H1 (cell line): ENCODE measurements at regions not wholly inside any gene's neighbourhood (a gene's known extent, or its start where the extent isn't known, plus 50 kb on each side); places are given as distances from the start of the nearest gene placed in this dataset.

Source experiments
- CTCF ChIA-PET: fragments of 300-600 bp; sonication (Branson Sonifier 250); formaldehyde crosslinking; loops from one replicate; lab custom pipeline; 2021; ENCODE audit not compliant: partially characterized antibody; lab: Charles Lee
- POLR2A ChIA-PET: fragments of 300-600 bp; sonication (Branson Sonifier 250); formaldehyde crosslinking; loops from one replicate; lab custom pipeline; 2021; ENCODE audit warnings: inconsistent platforms; ENCODE audit not compliant: partially characterized antibody; lab: Charles Lee
- DNase-seq, 2 experiments: peaks; one replicate each; pipeline versions ENCODE4 v3.0.0 to v3.0.0-alpha.2; 2010 to 2022; ENCODE audit warnings: low spot score in 2 of 2, low read depth in 1 of 2, mixed read lengths in 1 of 2
- FAIRE-seq: peaks from 2 replicates; lab custom pipeline; 2011; peaks lifted over from hg19 to GRCh38; lab: Jason Lieb, UNC
- H2AFZ ChIP-seq: 2 replicates; pipeline ENCODE4 v1.8.1; 2012; ENCODE audit warnings: low read length, inconsistent platforms
- H2AK5ac ChIP-seq: 2 replicates; pipeline ENCODE4 v1.6.1; 2013; ENCODE audit warnings: low read depth, low read length
- H2BK120ac ChIP-seq: replicated peaks from 2 replicates; pipeline ENCODE3; 2013; ENCODE audit warnings: low read depth, low read length, inconsistent platforms
- H2BK12ac ChIP-seq: 2 replicates; pipeline ENCODE4 v1.6.1; 2013; ENCODE audit warnings: low read depth, low read length
- H2BK15ac ChIP-seq: 2 replicates; pipeline ENCODE4 v1.6.1; 2013; ENCODE audit warnings: low read length
- H2BK20ac ChIP-seq: 2 replicates; pipeline ENCODE4 v1.6.1; 2013; ENCODE audit warnings: low read length
- H2BK5ac ChIP-seq: 2 replicates; pipeline ENCODE4 v1.6.1; 2013; ENCODE audit warnings: low read depth, low read length
- H3K14ac ChIP-seq: 2 replicates; pipeline ENCODE4 v1.6.1; 2013; ENCODE audit warnings: inconsistent platforms; ENCODE audit not compliant: insufficient read length
- H3K18ac ChIP-seq: 2 replicates; pipeline ENCODE4 v1.6.1; 2013; ENCODE audit warnings: low read length; ENCODE audit errors: extremely low read depth
- H3K23ac ChIP-seq: 2 replicates; pipeline ENCODE4 v1.6.1; 2013; ENCODE audit warnings: inconsistent platforms; ENCODE audit not compliant: insufficient read length
- H3K23me2 ChIP-seq: 2 replicates; pipeline ENCODE4 v1.6.1; 2013; ENCODE audit warnings: low read depth, low read length
- H3K27ac ChIP-seq: 2 replicates; pipeline ENCODE4 v1.6.1; 2011; ENCODE audit warnings: low read depth, low read length, inconsistent platforms
- H3K27me3 ChIP-seq, 4 experiments: replicated peaks in 1 of 4; 1 replicate in 1 of 4; 2 replicates in 3 of 4; pipeline versions ENCODE4 v1.6.1 to v1.8.1; 2011 to 2013; ENCODE audit warnings: low read length in 3 of 4, mild to moderate bottlenecking in 3 of 4, inconsistent platforms in 2 of 4, mixed read lengths in 2 of 4, moderate library complexity in 1 of 4; ENCODE audit not compliant: control insufficient read depth in 3 of 4, insufficient read depth in 3 of 4; ENCODE audit errors: extremely low read depth in 1 of 4
- H3K36me3 ChIP-seq, 4 experiments: 2 replicates each; pipeline versions ENCODE4 v1.6.1 to v1.8.1; 2011 to 2013; ENCODE audit warnings: mild to moderate bottlenecking in 4 of 4, low read length in 3 of 4, moderate library complexity in 2 of 4, control low read depth in 1 of 4, inconsistent platforms in 1 of 4; ENCODE audit not compliant: insufficient read depth in 4 of 4, control insufficient read depth in 2 of 4
- H3K4ac ChIP-seq: replicated peaks from 2 replicates; pipeline ENCODE3; 2013; ENCODE audit warnings: low read length, low read depth, mixed read lengths, inconsistent platforms; ENCODE audit not compliant: insufficient read length
- H3K4me1 ChIP-seq, 4 experiments: replicated peaks in 1 of 4; 1 replicate in 1 of 4; 2 replicates in 3 of 4; pipeline versions ENCODE4 v1.6.1 to v1.8.1; 2011 to 2013; ENCODE audit warnings: low read length in 3 of 4, inconsistent platforms in 2 of 4, mixed read lengths in 1 of 4; ENCODE audit not compliant: insufficient read depth in 4 of 4, control insufficient read depth in 3 of 4
- H3K4me2 ChIP-seq, 2 experiments: 2 replicates each; pipeline versions ENCODE4 v1.6.1 to v1.8.1; 2011 to 2013; ENCODE audit warnings: low read depth in 2 of 2, low read length in 2 of 2, control low read depth in 1 of 2, inconsistent platforms in 1 of 2, mild to moderate bottlenecking in 1 of 2; ENCODE audit not compliant: insufficient read depth in 1 of 2
- H3K4me3 ChIP-seq, 4 experiments: fragments of 200-600, 300-600 bp in 1 of 4; sonication (generic), shearing (Covaris generic), sonication (Bioruptor Twin) in 1 of 4; 2 replicates each; pipeline versions ENCODE4 v1.5.1 to v1.8.1; 2011 to 2016; ENCODE audit warnings: low read length in 4 of 4, low read depth in 3 of 4, control low read depth in 2 of 4, inconsistent platforms in 2 of 4, mild to moderate bottlenecking in 2 of 4, mixed read lengths in 1 of 4, moderate library complexity in 1 of 4; ENCODE audit not compliant: insufficient read depth in 2 of 4; ENCODE audit errors: extremely low read depth in 1 of 4
- H3K56ac ChIP-seq: replicated peaks from 2 replicates; pipeline ENCODE3; 2013; ENCODE audit warnings: low read depth, mild to moderate bottlenecking, mixed read lengths, low read length, inconsistent platforms; ENCODE audit not compliant: insufficient read length
- H3K79me1 ChIP-seq: 2 replicates; pipeline ENCODE4 v1.6.1; 2013; ENCODE audit warnings: low read depth, low read length, control low read depth
- H3K79me2 ChIP-seq, 2 experiments: 2 replicates each; pipeline versions ENCODE4 v1.6.1 to v1.8.1; 2012 to 2013; ENCODE audit warnings: low read length in 2 of 2, mild to moderate bottlenecking in 2 of 2, inconsistent platforms in 1 of 2; ENCODE audit not compliant: insufficient read depth in 2 of 2, control insufficient read depth in 1 of 2
- H3K9ac ChIP-seq, 4 experiments: replicated peaks in 1 of 4; 1 replicate in 1 of 4; 2 replicates in 3 of 4; pipeline versions ENCODE4 v1.6.1 to v1.8.1; 2011 to 2013; ENCODE audit warnings: low read depth in 3 of 4, low read length in 3 of 4, control low read depth in 2 of 4, mild to moderate bottlenecking in 2 of 4, moderate library complexity in 2 of 4, inconsistent platforms in 1 of 4; ENCODE audit errors: extremely low read depth in 1 of 4
- H3K9me3 ChIP-seq, 2 experiments: 2 replicates each; pipeline versions ENCODE4 v1.6.1 to v1.8.1; 2012 to 2013; ENCODE audit warnings: mild to moderate bottlenecking in 2 of 2, moderate library complexity in 2 of 2, control low read depth in 1 of 2, inconsistent platforms in 1 of 2, low read depth in 1 of 2, low read length in 1 of 2, mixed read lengths in 1 of 2; ENCODE audit not compliant: insufficient read depth in 2 of 2
- H4K20me1 ChIP-seq, 2 experiments: replicated peaks in 1 of 2; 2 replicates each; pipeline versions ENCODE3 to v1.8.1; 2011 to 2013; ENCODE audit warnings: inconsistent platforms in 2 of 2, low read length in 2 of 2, mild to moderate bottlenecking in 1 of 2; ENCODE audit not compliant: insufficient read depth in 2 of 2, control insufficient read depth in 1 of 2
- H4K5ac ChIP-seq: 2 replicates; pipeline ENCODE4 v1.6.1; 2013; ENCODE audit warnings: low read length, low read depth, mixed read lengths, inconsistent platforms; ENCODE audit not compliant: insufficient read length
- H4K8ac ChIP-seq: 2 replicates; pipeline ENCODE4 v1.8.0; 2013; ENCODE audit warnings: mild to moderate bottlenecking, moderate library complexity, low read length, inconsistent platforms; ENCODE audit not compliant: insufficient read depth; ENCODE audit errors: extremely low read depth
- H4K91ac ChIP-seq: replicated peaks from 2 replicates; pipeline ENCODE3; 2013; ENCODE audit warnings: low read length, mixed read lengths, inconsistent platforms; ENCODE audit not compliant: insufficient read length
- CBX5 ChIP-seq: fragments of 300-800, 300-1000 bp; sonication (generic); IDR thresholded peaks from 2 replicates; pipeline ENCODE4 v1.7.1; 2016; ENCODE audit warnings: antibody characterized with exemption, low read length, low read depth
- CHD1 ChIP-seq: IDR thresholded peaks from 2 replicates; pipeline ENCODE4 v1.6.1; 2012; ENCODE audit warnings: low read depth, low read length, improper control_type of control experiment
- CREB1 ChIP-seq: IDR thresholded peaks from 2 replicates; pipeline ENCODE4 v1.6.1; 2012; ENCODE audit warnings: inconsistent platforms
- CTBP2 ChIP-seq: IDR thresholded peaks from 2 replicates; pipeline ENCODE4 v1.7.0; 2011; ENCODE audit warnings: borderline replicate concordance, mild to moderate bottlenecking, moderate library complexity, mixed read lengths, low read length; ENCODE audit not compliant: insufficient read depth, insufficient read length
- HDAC2 ChIP-seq, 2 experiments: fragments of 300-600 bp in 1 of 2; sonication (generic) in 1 of 2; IDR thresholded peaks; 2 replicates each; pipeline ENCODE4 v1.6.1; 2011 to 2012; ENCODE audit warnings: low read depth in 2 of 2, low read length in 2 of 2, mild to moderate bottlenecking in 2 of 2, moderate library complexity in 2 of 2, borderline replicate concordance in 1 of 2, inconsistent platforms in 1 of 2
- KDM5A ChIP-seq: fragments of 200-600 bp; IDR thresholded peaks from 2 replicates; pipeline ENCODE4 v1.7.1; 2012; ENCODE audit warnings: mild to moderate bottlenecking, low read length, inconsistent platforms, mixed read lengths
- PHF8 ChIP-seq: fragments of 200-600 bp; sonication (generic); conservative IDR thresholded peaks from 2 replicates; pipeline ENCODE4 v1.7.1; 2012; ENCODE audit warnings: low read depth, mild to moderate bottlenecking, inconsistent platforms, low read length, moderate library complexity
- SAP30 ChIP-seq: fragments of 300-600 bp; sonication (generic); IDR thresholded peaks from 2 replicates; pipeline ENCODE4 v1.7.1; 2012; ENCODE audit warnings: low read length, moderate library complexity, mild to moderate bottlenecking, inconsistent platforms; ENCODE audit not compliant: insufficient read depth, insufficient replicate concordance
- SP1 ChIP-seq: IDR thresholded peaks from 2 replicates; pipeline ENCODE4 v1.6.1; 2011; ENCODE audit warnings: low read depth, low read length
- SP2 ChIP-seq: IDR thresholded peaks from 2 replicates; pipeline ENCODE4 v1.6.1; 2012; ENCODE audit warnings: mild to moderate bottlenecking, low read length, inconsistent platforms
- SRF ChIP-seq: IDR thresholded peaks from 2 replicates; pipeline ENCODE4 v1.6.1; 2011; ENCODE audit warnings: mild to moderate bottlenecking, low read depth, low read length, moderate library complexity
- TBP ChIP-seq: IDR thresholded peaks from 2 replicates; pipeline ENCODE4 v1.6.1; 2011; ENCODE audit warnings: low read depth, low read length, improper control_type of control experiment
- ZNF274 ChIP-seq: IDR thresholded peaks from 2 replicates; pipeline ENCODE4 v1.7.0; 2012; ENCODE audit warnings: low read length, borderline replicate concordance; ENCODE audit errors: extremely low read depth
- TF ChIP-seq, protein P1 (sequence below): IDR thresholded peaks from 2 replicates; pipeline ENCODE4 v1.6.1; 2012; ENCODE audit warnings: inconsistent platforms
- TF ChIP-seq, protein P2 (sequence below): IDR thresholded peaks from 2 replicates; pipeline ENCODE4 v1.6.1; 2011; ENCODE audit warnings: low read length, improper control_type of control experiment

DNA sequence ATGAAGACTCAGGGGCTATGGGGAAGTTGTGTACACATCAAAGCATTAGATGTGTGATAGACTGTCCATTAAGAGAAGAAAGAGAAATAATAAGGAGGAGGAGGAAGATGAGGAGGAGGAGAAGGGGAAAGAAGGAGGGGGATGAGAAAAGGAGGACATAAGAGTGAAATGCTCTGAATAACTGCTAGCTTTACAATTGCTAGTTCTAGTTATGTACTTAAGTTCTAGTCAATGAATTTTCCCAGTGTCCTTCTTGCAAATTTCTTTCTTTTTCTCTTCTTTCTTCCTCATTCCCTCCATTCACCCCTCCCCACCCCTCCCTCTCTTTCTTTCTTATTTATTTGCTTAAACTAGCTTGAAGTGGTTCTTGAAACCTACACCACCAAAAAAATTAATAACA is 534.9 kb upstream of the GRAMD2B start:
- no peaks in the 10 kb centered on the region for H4K20me1 ChIP-seq

More for the DNA sequence above, 534.9 kb upstream of the GRAMD2B start:
- H3K27me3 ChIP-seq: no peaks in the 10 kb centered on the region
- H3K56ac ChIP-seq: no peak overlapping the region
- H2AK5ac ChIP-seq: no peak overlapping the region
- H2BK12ac ChIP-seq: no peak overlapping the region
- H3K79me2 ChIP-seq: no peaks in the 10 kb centered on the region
- H2BK120ac ChIP-seq: no peak overlapping the region
- no peak overlapping the region for H3K14ac ChIP-seq
- no peak overlapping the region for H3K4me2 ChIP-seq
- H2BK5ac ChIP-seq: no peak overlapping the region
- no peaks in the 10 kb centered on the region for H3K23me2 ChIP-seq
- no peaks in the 10 kb centered on the region for H3K9me3 ChIP-seq
- H3K18ac ChIP-seq: no peak overlapping the region
- POLR2A ChIA-PET: no interaction called here
- no peak overlapping the region for H2BK15ac ChIP-seq
- H4K5ac ChIP-seq: no peak overlapping the region
- H4K91ac ChIP-seq: no peak overlapping the region
- no peak overlapping the region for H3K27ac ChIP-seq
- no peak overlapping the region for H2BK20ac ChIP-seq
- no peak for DNase-seq
- no peak overlapping the region for H2AFZ ChIP-seq
- no peak overlapping the region for H3K4ac ChIP-seq
- CTCF ChIA-PET: no interaction called here
- no peak overlapping the region for H4K8ac ChIP-seq
- no peak for FAIRE-seq
- no peak overlapping the region for H3K9ac ChIP-seq
- no peak overlapping the region for H3K23ac ChIP-seq
- no peaks in the 10 kb centered on the region for H3K79me1 ChIP-seq
- H3K4me3 ChIP-seq: no peak overlapping the region
- H3K4me1 ChIP-seq: no peaks in the 10 kb centered on the region
- TF ChIP-seq HDAC2 (IDR thresholded peaks at IDR 0.05; ENCODE audit: borderline replicate concordance in 1 of 2, low read depth in 2 of 2, low read length in 2 of 2): no peak
- no peak for TF ChIP-seq CBX5
- no peak for TF ChIP-seq SRF
- TF ChIP-seq CHD1: no peak
- TF ChIP-seq SP2: no peak
- TF ChIP-seq, protein P1, sequence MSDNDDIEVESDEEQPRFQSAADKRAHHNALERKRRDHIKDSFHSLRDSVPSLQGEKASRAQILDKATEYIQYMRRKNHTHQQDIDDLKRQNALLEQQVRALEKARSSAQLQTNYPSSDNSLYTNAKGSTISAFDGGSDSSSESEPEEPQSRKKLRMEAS: no peak
- TF ChIP-seq CTBP2: no peak
- TF ChIP-seq ZNF274: no peak
- TF ChIP-seq SAP30: no peak
- no peak for TF ChIP-seq PHF8
- no peak for TF ChIP-seq KDM5A
- TF ChIP-seq, protein P2, sequence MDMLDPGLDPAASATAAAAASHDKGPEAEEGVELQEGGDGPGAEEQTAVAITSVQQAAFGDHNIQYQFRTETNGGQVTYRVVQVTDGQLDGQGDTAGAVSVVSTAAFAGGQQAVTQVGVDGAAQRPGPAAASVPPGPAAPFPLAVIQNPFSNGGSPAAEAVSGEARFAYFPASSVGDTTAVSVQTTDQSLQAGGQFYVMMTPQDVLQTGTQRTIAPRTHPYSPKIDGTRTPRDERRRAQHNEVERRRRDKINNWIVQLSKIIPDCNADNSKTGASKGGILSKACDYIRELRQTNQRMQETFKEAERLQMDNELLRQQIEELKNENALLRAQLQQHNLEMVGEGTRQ: no peak
- TF ChIP-seq SP1: no peak
- TF ChIP-seq CREB1: no peak
- TF ChIP-seq TBP: no peak
- H3K36me3 ChIP-seq: no peaks in the 10 kb centered on the region
